Transverse colon (tissue), 4 donors: ENCODE measurements at regions not wholly inside any gene's neighbourhood (a gene's known extent, or its start where the extent isn't known, plus 50 kb on each side); places are given as distances from the start of the nearest gene placed in this dataset.

Experiments
- DNase-seq: peaks from one replicate; pipeline ENCODE4 v3.0.0-alpha.2; 2019
- H3K27ac ChIP-seq, 4 donors: fragments of 200-600 bp; sonication (generic); 2 replicates each; pipeline ENCODE4 v1.5.1; 2016 to 2018; ENCODE audit warnings: inconsistent platforms in 4 of 4
- H3K27me3 ChIP-seq: fragments of 200-600 bp; sonication (generic); 2 replicates; pipeline ENCODE4 v1.5.1; 2017; ENCODE audit warnings: inconsistent platforms
- H3K36me3 ChIP-seq, 4 donors: fragments of 200-600 bp; sonication (generic); 2 replicates each; pipeline ENCODE4 v1.5.1; 2017 to 2019; ENCODE audit warnings: inconsistent platforms in 4 of 4
- H3K4me1 ChIP-seq, 4 donors: fragments of 200-600 bp; sonication (generic); 2 replicates each; pipeline ENCODE4 v1.5.1; 2017 to 2020; ENCODE audit warnings: inconsistent platforms in 4 of 4
- H3K4me3 ChIP-seq, 4 donors: fragments of 200-600 bp; sonication (generic); 1 replicate in 1 of 4; 2 replicates in 3 of 4; pipeline versions ENCODE4 v1.5.1 to v1.6.1; 2017 to 2019; ENCODE audit warnings: inconsistent platforms in 4 of 4
- H3K9me3 ChIP-seq, 2 donors: fragments of 200-600 bp; sonication (generic); 2 replicates each; pipeline ENCODE4 v1.5.1; 2017 to 2019; ENCODE audit warnings: inconsistent platforms in 2 of 2
- CTCF ChIP-seq, 5 experiments: fragments of 200-600 bp in 3 of 5; fragments of 450-650 bp in 2 of 5; sonication (generic) in 3 of 5; IDR thresholded peaks; 1 replicate in 2 of 5; 2 replicates in 3 of 5; pipeline ENCODE4 v1.5.1; 2016 to 2017; ENCODE audit warnings: antibody characterized with exemption in 5 of 5, inconsistent platforms in 3 of 5, mild to moderate bottlenecking in 2 of 5, moderate library complexity in 1 of 5
- EP300 ChIP-seq: sonication (generic); formaldehyde crosslinking; IDR thresholded peaks from one replicate; pipeline ENCODE4 v1.6.1; 2017; ENCODE audit warnings: antibody characterized with exemption, low read depth
- POLR2A ChIP-seq: fragments of 450-650 bp; IDR thresholded peaks from one replicate; pipeline ENCODE4 v1.6.1; 2016; ENCODE audit warnings: antibody characterized with exemption, mild to moderate bottlenecking, moderate library complexity
- POLR2AphosphoS5 ChIP-seq, 3 donors: sonication (generic); formaldehyde crosslinking; IDR thresholded peaks; one replicate each; pipeline ENCODE4 v1.6.1; 2016; ENCODE audit warnings: antibody characterized with exemption in 3 of 3
- WGBS, 2 donors: methylation state at CpG; one replicate each; pipeline ENCODE4 v1.1.5; 2018; ENCODE audit warnings: low coverage in 1 of 2; 5-methylcytosine and 5-hydroxymethylcytosine counted together
- in situ Hi-C, 4 donors: fragments of 200-750 bp; cut with MboI; loops; one replicate each; pipeline versions ENCODE4 v1.15.0 to v1.15.1; 2017; ENCODE audit warnings: low sequenced_read_pairs in 3 of 4, low pct_ligation_motif_present in 1 of 4, low pct_unique_long_range_greater_than_20kb in 1 of 4
- intact Hi-C: fragments of 100-400 bp; cut with DNase I; formaldehyde crosslinking; loops from one replicate; pipeline ENCODE4 v1.15.1; 2023; ENCODE audit warnings: low total_unique reads

GRCh38 chr1:60886090-60886489 lies 196.3 kb upstream of the NFIA start:
- in situ Hi-C loops, result no loop called here
- Histone ChIP-seq H3K4me1 (no peaks in the 10 kb centered on the region), H3K27me3 (no peaks in the 10 kb centered on the region), H3K36me3 (no peaks in the 10 kb centered on the region), H3K27ac (no peak overlapping the region), H3K4me3 (no peak overlapping the region), H3K9me3 (no peaks in the 10 kb centered on the region)
- no peak for DNase-seq
- intact Hi-C loops, result no loop called here
- no peak for TF ChIP-seq CTCF (IDR thresholded peaks at IDR 0.05)
- TF ChIP-seq POLR2A, result no peak
- no peak for TF ChIP-seq POLR2AphosphoS5 (IDR thresholded peaks at IDR 0.05)
- TF ChIP-seq EP300, result no peak
- WGBS, 2 donors, result 89 to 100% methylated on average over 1 of the region's 1 CpG

- Histone ChIP-seq H3K27ac (no peak overlapping the region), H3K4me1 (no peaks in the 10 kb centered on the region), H3K9me3 (no peaks in the 10 kb centered on the region), H3K27me3 (no peaks in the 10 kb centered on the region), H3K4me3 (no peak overlapping the region), H3K36me3 (no peaks in the 10 kb centered on the region)
- intact Hi-C loops, result no loop called here
- 85% methylated on average over 2 of the region's 2 CpGs; no CpG with 5 or more reads in 1 of the 2 donors for WGBS, 2 donors
- in situ Hi-C loops, result no loop called here
- no peak for TF ChIP-seq EP300
- TF ChIP-seq CTCF (IDR thresholded peaks at IDR 0.05), result no peak
- TF ChIP-seq POLR2AphosphoS5 (IDR thresholded peaks at IDR 0.05), result no peak
- TF ChIP-seq POLR2A, result no peak
- DNase-seq, result no peak
Observed at GRCh38 chr1:60880202-60880601, 202.2 kb upstream of the NFIA start.

- DNase-seq, result no peak
- in situ Hi-C loops, result no loop called here
- Histone ChIP-seq H3K27me3 (no peaks in the 10 kb centered on the region), H3K36me3 (no peaks in the 10 kb centered on the region), H3K27ac (no peak overlapping the region), H3K4me1 (no peaks in the 10 kb centered on the region), H3K4me3 (no peak overlapping the region), H3K9me3 (no peaks in the 10 kb centered on the region)
- WGBS, 2 donors, result 88 to 100% methylated on average over 1 of the region's 1 CpG
- intact Hi-C loops, result no loop called here
- TF ChIP-seq EP300, result no peak
- no peak for TF ChIP-seq POLR2A
- no peak for TF ChIP-seq CTCF (IDR thresholded peaks at IDR 0.05)
- TF ChIP-seq POLR2AphosphoS5 (IDR thresholded peaks at IDR 0.05), result no peak
Observed at GRCh38 chr1:60878323-60878722, 204.0 kb upstream of the NFIA start.

- H3K4me3 ChIP-seq, result no peak overlapping the region
- H3K27me3 ChIP-seq, result no peaks in the 10 kb centered on the region
- DNase-seq, result no peak
- no peaks in the 10 kb centered on the region for H3K4me1 ChIP-seq
- in situ Hi-C loops (no loop called here), intact Hi-C loops (no loop called here)
- H3K9me3 ChIP-seq, result no peaks in the 10 kb centered on the region
- no peaks in the 10 kb centered on the region for H3K36me3 ChIP-seq
- 85 to 86% methylated on average over 6 of the region's 6 CpGs for WGBS, 2 donors
- TF ChIP-seq POLR2AphosphoS5 (IDR thresholded peaks at IDR 0.05) (no peak), POLR2A (no peak), EP300 (no peak), CTCF (IDR thresholded peaks at IDR 0.05) (no peak)
- no peak overlapping the region for H3K27ac ChIP-seq
Observed at GRCh38 chr1:60877376-60877775, 205.0 kb upstream of the NFIA start.
